H1 (cell line): ENCODE measurements at regions not wholly inside any gene's neighbourhood (a gene's known extent, or its start where the extent isn't known, plus 50 kb on each side); places are given as distances from the start of the nearest gene placed in this dataset.

ENCODE experiments used
- TCF12 ChIP-seq: IDR thresholded peaks from 2 replicates; pipeline ENCODE4 v1.6.1; 2011; ENCODE audit warnings: low read depth, mild to moderate bottlenecking, low read length
- YY1 ChIP-seq: IDR thresholded peaks from 2 replicates; pipeline ENCODE4 v1.6.1; 2011; ENCODE audit warnings: low read depth, mild to moderate bottlenecking, low read length
- TF ChIP-seq, protein P1 (sequence below): IDR thresholded peaks from 2 replicates; pipeline ENCODE4 v1.6.1; 2011; ENCODE audit warnings: low read length, improper control_type of control experiment
- TF ChIP-seq, protein P2 (sequence below), 3 experiments: IDR thresholded peaks; 1 replicate in 2 of 3; 2 replicates in 1 of 3; pipeline versions ENCODE4 v1.5.1 to v1.6.1; 2011; ENCODE audit warnings: low read length in 3 of 3, mild to moderate bottlenecking in 3 of 3, inconsistent platforms in 2 of 3, low read depth in 1 of 3, moderate library complexity in 1 of 3; ENCODE audit not compliant: insufficient read depth in 1 of 3; ENCODE audit errors: control extremely low read depth in 1 of 3

DNA sequence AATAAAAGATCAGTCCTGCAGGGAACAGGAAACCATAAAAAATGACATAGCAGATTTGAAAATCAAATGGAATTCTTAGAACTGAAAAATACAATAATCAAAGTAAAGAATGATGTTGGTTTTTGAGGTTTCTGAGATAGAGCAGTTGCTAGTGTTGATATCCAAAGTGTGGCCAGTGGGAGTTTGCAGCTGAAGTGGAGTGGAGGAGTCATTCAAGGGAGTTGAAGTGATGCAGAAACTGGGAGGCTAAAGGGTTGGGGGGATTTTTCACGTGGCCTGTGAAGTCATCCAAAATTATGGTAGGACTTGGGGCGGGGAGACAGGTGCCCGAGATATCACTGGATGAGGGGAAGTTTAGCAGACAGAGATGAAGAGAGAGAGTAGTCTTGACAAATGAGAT lies 123.6 kb downstream of the CDC5L start:
- TF ChIP-seq TCF12 = no peak
- no peak for TF ChIP-seq YY1
- TF ChIP-seq, protein P1, sequence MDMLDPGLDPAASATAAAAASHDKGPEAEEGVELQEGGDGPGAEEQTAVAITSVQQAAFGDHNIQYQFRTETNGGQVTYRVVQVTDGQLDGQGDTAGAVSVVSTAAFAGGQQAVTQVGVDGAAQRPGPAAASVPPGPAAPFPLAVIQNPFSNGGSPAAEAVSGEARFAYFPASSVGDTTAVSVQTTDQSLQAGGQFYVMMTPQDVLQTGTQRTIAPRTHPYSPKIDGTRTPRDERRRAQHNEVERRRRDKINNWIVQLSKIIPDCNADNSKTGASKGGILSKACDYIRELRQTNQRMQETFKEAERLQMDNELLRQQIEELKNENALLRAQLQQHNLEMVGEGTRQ = no peak
- TF ChIP-seq, protein P2, sequence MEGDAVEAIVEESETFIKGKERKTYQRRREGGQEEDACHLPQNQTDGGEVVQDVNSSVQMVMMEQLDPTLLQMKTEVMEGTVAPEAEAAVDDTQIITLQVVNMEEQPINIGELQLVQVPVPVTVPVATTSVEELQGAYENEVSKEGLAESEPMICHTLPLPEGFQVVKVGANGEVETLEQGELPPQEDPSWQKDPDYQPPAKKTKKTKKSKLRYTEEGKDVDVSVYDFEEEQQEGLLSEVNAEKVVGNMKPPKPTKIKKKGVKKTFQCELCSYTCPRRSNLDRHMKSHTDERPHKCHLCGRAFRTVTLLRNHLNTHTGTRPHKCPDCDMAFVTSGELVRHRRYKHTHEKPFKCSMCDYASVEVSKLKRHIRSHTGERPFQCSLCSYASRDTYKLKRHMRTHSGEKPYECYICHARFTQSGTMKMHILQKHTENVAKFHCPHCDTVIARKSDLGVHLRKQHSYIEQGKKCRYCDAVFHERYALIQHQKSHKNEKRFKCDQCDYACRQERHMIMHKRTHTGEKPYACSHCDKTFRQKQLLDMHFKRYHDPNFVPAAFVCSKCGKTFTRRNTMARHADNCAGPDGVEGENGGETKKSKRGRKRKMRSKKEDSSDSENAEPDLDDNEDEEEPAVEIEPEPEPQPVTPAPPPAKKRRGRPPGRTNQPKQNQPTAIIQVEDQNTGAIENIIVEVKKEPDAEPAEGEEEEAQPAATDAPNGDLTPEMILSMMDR (IDR thresholded peaks at IDR 0.05; ENCODE audit: control extremely low read depth in 1 of 3, insufficient read depth in 1 of 3, low read depth in 1 of 3, low read length in 3 of 3) = no peak
